ENCODE measurements at regions not wholly inside any gene's neighbourhood (a gene's known extent, or its start where the extent isn't known, plus 50 kb on each side); places are given as distances from the start of the nearest gene placed in this dataset.

DNA sequence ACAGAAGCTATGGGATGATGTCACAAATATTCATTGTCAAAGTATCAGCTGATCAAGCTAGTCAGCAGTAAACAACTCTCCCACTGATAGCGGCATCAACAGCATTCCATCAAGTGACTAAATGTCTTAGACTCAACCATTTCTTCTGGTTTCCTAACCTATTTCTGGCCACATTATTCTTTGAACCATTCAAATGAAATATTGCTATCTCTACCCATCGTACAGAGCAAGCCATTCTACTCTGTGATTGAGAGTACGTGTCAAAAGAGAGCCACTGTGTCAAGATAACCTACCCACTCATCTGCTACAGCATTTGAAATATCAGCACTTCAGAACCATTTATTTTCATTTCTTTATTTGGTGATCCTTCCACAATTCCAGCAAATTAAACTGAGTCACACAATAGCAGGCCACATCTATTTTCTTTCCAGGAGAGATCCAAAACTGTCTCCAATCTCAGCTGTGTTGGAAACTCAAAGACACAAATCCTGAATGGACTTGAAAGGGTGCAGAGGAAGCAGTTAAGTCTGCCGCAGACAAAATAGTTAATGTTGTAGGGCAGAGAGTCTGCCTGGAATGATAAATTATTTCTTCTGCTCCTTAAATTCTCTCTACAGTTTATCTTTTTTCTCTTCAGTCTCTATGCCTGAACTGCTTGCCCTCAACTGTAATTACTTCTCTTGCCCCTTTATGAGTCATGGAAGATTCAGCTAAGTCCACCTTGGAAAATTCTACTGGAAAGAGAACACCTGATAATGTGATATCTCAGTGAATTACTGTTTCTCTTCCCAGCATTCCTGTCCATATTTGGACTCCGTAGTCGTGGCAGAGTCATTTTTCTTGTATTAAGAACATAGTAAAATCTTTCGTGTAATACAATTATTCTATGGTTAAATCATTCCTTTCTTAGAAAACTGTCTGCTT is 364.8 kb downstream of the PDGFC start:
- no peak for DNase-seq (ENCODE audit: low read depth, low spot score)
- H3K4me3 ChIP-seq (ENCODE audit: low read length), result no peak overlapping the region

DNA sequence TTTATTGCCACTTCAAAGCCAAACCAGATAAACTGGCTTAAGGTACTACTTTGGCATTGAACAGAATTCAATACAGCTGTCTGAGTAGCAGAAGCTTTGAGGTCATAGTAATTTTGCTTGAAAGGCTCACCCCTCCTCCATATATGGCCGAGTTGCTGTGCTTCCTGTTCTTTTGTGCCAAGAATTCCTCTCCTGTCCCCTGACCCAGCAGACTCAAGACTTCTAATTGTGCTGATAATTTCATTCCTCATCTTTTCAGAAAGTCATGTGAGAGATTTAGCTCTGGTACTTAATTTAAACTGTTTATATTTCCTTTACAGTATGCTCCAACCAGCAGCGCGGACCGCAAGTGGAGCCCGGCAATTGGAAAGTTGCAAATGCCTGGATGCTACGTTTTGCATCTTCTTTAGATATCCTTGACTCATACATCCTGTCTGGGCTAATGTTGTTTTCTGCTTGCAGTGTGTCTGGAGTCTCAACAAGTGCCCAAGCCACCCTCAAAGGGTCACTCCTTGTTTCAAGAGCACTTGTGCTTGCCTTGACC is 373.4 kb downstream of the PDGFC start:
- no peak for DNase-seq (ENCODE audit: low read depth, low spot score)
- no peak overlapping the region for H3K4me3 ChIP-seq (ENCODE audit: low read length)

DNA sequence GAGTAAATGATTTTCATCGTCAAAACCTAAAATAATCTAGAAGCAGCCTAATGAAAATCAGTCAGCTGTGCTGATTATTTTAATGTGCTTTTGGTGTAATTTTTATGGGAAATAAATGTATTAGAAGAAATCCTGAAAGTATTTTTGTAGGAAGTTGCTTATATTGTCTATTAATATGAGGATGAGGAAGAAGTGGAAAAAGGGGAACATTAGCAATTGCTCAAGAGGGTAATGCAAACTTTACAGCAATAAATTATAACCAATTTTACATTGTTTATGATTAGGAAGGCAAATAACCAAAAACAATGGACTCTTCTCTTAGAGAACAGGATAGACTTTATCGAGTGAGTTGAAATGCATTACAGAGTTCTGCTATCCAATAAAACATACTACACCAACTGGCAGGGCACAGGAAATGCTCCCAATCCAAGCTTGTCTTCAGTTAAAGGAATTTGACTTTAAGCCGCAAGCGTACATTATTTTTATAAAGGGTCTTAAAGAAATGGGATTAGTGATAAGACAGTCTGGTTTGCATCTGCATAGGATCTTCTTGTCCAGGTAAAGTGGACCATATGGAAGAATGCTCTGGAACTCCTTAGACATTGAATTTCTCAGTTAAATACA is 374.8 kb downstream of the PDGFC start:
- H3K4me3 ChIP-seq (ENCODE audit: low read length), result no peak overlapping the region
- DNase-seq (ENCODE audit: low read depth, low spot score), result no peak

DNA sequence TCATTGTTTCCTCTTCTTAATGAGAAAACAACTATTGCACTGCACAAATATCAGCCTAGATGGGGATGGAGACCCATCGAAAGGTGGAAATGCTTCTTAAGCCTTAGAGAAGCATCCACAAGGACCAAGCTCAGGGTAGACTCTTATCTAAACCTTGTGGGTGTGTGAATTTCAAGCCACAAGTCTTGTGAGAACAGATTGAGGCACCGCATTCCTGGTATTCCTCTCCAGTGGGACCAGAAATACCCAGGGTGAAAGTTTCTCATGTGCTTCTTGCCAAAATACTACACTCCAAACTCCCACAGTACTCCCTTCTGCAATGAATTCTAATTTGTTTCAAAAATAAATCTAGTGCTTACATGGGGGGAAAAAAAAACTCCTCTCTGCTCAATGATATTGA is 375.6 kb downstream of the PDGFC start:
- DNase-seq (ENCODE audit: low read depth, low spot score), result no peak
- no peak overlapping the region for H3K4me3 ChIP-seq (ENCODE audit: low read length)

DNA sequence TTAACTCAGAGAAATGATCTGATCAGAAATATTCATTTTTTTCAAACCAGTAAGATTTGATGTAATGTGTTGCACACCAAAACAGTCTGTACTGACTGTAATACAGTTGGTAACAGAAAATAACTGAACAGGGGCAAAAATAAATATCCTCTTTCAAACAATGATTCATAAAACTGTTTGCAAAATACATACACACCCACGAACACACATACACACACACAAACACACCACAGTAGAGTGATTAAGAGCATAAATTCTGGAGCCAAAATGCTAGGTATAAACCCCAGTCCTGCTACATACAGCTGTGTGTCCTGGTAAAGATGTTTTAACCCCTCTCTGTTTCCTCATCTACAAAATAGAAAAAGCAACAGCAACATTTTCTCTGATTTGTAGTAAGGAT is 376.6 kb downstream of the PDGFC start:
- H3K4me3 ChIP-seq (ENCODE audit: low read length), result no peak overlapping the region
- no peak for DNase-seq (ENCODE audit: low read depth, low spot score)

DNA sequence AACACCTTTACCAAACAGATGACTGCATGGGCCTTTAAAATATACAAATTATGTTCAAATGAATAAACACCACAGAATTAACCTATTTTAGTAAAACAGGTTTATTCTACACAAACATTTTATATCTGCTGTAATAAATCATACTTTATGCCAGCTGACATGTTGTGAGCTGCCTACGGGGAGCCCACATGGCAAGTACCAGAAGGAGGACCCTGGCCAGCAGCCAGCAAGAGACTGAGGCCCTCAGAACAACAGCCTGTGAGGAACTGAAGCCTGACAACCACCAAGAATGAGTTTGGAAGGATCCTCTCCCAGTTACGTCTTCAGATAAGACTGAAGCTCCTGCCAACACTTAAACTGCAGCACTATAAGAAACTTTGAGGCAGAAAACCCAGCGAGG is 377.0 kb downstream of the PDGFC start:
- H3K4me3 ChIP-seq (ENCODE audit: low read length), result no peak overlapping the region
- DNase-seq (ENCODE audit: low read depth, low spot score), result no peak

DNA sequence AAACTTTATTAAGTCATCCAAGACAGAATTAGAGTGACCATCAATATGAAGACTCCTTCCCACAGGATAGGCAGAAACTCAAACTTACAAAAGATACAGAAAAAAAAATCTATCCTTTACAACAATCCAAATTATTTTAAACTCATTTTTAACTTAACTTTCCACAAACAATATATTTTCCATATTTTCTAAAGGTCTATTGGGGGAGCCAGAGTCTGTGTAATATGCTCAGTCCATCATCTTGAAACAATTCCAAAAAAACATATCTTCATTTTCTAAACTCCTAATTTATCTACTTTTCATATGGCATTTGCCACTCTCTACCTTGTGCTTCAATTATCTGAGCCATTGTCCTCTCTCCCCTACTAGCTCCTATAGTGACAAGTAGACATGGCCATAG is 378.1 kb downstream of the PDGFC start:
- no peak for DNase-seq (ENCODE audit: low read depth, low spot score)
- H3K4me3 ChIP-seq (ENCODE audit: low read length), result no peak overlapping the region

DNA sequence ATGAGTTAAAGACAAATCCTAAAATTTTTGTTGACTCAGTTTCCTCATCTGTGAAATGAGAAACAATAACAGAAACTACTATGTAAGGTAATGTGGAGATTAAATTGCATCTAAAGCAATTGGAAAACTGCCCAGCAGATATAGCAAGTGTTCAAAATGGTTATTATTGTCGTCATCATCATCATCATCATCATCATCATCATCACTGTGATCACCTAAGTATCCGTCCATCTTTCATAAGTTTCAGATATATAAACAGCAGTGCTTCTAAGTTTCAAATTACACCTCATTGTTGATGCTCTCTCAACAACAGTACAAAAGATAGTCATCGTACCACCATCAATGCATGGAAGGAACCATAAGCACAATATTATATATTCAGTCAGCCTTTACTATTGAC is 379.9 kb downstream of the PDGFC start:
- DNase-seq (ENCODE audit: low read depth, low spot score), result no peak
- H3K4me3 ChIP-seq (ENCODE audit: low read length), result no peak overlapping the region

DNA sequence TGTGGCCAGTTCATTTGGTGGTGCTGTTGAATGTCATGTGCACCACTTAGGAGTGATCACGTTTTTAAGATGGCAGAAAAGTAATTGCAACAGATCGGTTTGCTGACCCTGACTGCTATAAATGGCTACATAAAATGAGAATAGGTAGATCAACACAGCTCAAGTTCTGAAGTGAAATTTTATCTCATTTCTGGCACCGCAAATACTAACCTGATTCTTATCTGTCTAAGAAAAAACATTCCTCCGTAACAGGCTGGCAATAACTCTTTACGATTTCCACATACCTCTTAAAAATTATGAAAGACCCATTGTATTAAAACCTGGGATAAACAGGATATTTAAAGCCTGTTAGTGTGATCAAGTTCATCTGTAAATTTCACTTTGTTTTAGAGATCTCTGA is 387.5 kb downstream of the PDGFC start:
- no peak overlapping the region for H3K4me3 ChIP-seq (ENCODE audit: low read length)
- DNase-seq (ENCODE audit: low read depth, low spot score), result no peak

DNA sequence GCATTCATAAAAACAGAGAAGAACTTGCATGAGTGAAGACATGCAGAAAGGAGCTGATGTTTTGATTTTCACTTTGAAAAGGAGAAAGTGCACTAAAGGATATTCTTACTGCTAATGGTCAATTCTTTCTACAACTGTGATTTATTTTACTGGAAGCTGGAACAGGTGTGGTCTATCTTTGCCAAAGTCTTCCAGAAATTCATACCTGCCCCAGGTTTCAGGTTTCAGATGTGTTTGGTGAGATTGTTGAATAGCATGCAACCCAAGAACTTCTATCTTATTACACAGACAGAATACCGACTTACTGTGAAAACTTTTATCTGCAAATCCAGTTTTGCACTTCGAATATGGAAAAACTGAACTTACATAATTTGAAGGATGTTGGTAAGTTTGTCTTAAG is 388.3 kb downstream of the PDGFC start:
- no peak overlapping the region for H3K4me3 ChIP-seq (ENCODE audit: low read length)
- no peak for DNase-seq (ENCODE audit: low read depth, low spot score)

DNA sequence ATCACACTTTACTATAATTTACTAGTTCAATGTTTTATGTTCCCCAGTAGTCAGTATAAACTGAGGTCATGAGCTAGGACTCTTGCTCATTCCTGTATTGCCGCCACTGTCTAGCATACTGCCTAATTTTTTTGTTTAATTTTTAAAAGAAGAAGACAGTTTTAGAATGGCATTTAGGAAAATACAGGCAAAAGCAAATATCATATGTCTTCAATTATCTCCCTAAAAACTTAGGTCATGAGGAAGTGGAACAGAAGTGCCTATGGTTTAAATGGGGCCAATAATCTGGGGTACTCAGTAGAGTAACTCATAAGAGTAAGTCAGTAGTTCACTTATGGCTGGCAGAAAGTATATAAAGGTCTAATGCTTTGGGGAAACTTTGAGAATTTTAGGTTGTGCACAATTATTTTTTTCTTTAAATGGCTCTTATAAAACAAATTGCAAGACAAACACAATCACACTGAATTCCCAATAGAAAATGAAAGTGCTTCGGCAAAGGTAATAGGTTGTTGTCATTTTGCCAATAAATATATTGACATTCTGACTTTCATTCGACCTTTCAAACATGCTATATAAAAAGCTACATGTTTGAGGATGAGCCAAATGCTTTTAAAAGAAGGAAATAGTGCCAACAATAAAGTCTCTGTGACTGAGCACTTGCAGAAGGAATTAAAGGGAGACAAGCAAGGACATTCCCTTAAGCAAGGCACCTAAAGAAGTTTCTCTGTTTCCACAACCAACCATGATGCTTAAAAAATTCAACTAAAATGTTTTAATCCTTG is 390.1 kb downstream of the PDGFC start:
- H3K4me3 ChIP-seq (ENCODE audit: low read length), result no peak overlapping the region
- no peak for DNase-seq (ENCODE audit: low read depth, low spot score)

DNA sequence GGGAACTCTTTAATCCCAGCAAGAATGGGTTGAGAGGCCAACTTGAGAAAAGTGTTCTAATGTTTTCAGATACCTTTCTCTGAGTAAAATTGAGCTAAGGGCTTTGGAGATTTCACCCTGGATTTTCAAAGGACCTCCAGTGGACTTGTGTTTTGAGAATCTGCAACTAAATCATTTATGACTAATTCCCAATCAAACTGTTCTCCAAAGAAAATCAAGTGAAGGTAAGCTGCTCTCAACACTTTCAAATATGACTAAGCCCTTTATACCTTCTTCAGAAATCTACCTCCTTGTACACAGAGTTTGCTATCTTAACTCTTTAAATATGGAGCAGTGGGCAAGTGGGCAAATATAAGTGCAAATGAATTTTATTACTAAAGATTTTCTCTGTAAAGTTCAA is 392.9 kb downstream of the PDGFC start:
- no peak for DNase-seq (ENCODE audit: low read depth, low spot score)
- H3K4me3 ChIP-seq (ENCODE audit: low read length), result no peak overlapping the region

DNA sequence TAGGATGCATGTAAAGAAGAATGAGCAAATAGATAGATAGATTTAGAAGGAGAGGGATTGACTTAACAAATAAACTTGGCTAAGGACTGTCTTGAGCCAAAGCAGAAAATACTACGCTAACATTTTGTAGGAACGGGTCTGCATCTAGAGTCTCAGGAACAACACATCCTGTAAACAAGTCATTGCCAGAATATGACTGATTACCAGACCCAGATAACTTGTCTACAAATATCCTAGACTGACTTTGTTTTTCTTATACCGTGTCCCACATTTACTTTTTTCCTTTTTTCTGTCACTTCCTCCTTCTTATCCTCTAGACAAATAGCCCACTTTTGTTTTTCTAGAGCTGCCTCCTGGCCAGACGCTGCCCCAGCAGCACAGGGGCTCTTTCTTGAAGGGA is 393.6 kb downstream of the PDGFC start:
- DNase-seq (ENCODE audit: low read depth, low spot score), result no peak
- H3K4me3 ChIP-seq (ENCODE audit: low read length), result no peak overlapping the region

DNA sequence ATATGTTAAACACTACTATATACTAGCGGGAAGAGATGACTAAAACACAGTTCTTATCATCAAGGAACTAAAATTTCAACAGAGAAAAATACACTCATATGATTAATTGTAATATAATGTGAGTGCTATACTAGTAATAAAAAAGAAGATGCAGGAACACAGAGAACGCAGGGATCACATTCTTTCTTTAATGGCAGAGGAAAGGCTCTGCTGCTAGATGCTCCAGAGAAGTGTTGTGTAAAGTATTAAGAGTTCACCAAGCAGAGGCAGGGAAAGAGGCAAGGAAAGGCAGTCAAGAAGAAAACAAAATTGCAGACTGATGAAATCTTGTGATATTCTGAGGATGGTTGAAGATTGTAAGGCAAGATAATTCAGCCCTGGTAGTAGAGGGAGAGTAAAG is 394.7 kb downstream of the PDGFC start:
- H3K4me3 ChIP-seq (ENCODE audit: low read length), result no peak overlapping the region
- no peak for DNase-seq (ENCODE audit: low read depth, low spot score)

DNA sequence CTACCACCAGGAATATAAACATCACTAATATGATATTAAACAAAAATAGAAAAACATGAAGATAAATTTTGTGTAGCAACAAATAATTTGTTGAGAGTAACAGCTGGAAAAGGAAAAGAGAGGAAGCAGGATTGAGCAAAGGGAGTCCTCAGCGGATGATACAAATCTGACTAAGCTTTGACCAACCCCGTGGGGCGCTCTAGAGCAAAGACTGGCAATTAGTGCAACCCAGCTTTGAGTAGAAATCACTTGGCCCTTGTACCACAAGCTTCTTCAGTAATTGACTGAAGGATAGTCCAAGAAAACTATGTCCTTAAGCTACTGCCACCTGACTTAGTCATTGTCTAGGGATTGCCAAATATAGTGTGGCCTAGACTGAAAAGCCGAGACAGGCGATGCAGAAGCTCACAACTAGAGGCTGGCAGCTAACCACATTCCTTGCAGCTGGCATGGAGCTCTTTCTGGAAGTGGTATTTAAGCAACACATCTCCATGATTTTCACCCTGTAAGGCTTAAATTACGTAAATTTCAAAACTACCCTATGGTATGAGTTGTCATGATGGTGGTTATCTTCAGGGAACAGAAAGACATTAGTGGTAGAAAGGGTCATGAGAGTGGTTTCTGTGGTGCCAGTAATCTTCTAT is 396.0 kb downstream of the PDGFC start:
- DNase-seq (ENCODE audit: low read depth, low spot score), result no peak

DNA sequence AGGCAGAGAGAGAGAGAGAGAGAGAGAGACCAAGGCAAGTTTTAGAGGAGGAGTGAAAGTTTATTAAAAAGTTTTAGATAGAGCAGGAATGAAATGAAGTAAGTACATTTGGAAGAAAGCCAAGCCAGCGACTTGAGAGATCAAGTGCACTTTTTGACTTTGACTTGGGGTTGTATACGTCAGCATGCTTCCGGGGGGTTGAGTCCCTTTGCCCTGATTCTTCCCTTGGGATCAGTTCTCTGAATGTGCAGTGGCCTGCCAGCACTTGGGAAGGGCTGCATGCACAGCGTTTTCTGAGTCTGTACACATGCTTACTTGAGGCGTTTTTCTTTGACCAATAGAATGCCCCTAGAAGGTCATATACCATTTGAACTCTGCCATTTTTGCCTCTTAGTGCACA is 400.5 kb downstream of the PDGFC start:
- no peak overlapping the region for H3K4me3 ChIP-seq (ENCODE audit: low read length)
- no peak for DNase-seq (ENCODE audit: low read depth, low spot score)

More for the DNA sequence above, 396.0 kb downstream of the PDGFC start:
- no peak overlapping the region for H3K4me3 ChIP-seq (ENCODE audit: low read length)

DNA sequence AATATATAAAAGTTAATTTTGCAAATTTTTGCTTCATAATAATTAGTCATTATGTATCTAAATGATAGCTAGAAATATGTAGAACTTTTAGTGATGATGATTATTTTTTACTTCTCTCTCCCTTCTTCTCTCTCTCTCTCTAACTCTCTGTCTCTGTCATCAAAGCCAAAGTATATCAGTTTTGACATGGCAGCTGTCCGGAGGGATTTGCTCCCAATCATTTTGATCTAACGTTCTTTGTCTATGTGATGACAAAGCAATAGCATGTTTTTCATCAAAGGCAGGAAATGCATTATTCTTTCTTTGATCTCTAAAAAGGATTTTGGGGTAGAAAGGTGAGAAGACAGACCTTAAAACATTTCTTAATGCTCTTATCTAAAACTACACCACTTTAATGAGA is 402.1 kb downstream of the PDGFC start:
- DNase-seq (ENCODE audit: low read depth, low spot score), result no peak
- H3K4me3 ChIP-seq (ENCODE audit: low read length), result no peak overlapping the region

DNA sequence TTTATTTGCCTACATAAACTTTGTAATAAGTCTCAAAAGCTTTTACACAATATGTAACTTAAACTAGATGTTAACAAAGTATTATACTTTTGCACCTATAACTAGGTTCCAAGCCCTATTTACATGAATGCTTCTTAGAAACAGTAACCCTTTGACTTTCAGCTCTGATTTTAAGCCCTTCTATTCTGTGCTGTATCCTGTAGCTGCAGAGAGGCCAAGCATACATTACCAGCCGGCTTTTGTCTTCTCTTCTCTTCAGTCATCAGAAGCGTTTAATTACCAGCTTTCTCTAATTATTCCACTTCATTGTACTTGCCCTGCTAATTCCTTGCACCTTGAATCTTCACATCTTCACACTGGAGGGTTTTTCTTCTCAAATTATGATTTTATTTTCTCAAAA is 403.1 kb downstream of the PDGFC start:
- H3K4me3 ChIP-seq (ENCODE audit: low read length), result no peak overlapping the region
- no peak for DNase-seq (ENCODE audit: low read depth, low spot score)

DNA sequence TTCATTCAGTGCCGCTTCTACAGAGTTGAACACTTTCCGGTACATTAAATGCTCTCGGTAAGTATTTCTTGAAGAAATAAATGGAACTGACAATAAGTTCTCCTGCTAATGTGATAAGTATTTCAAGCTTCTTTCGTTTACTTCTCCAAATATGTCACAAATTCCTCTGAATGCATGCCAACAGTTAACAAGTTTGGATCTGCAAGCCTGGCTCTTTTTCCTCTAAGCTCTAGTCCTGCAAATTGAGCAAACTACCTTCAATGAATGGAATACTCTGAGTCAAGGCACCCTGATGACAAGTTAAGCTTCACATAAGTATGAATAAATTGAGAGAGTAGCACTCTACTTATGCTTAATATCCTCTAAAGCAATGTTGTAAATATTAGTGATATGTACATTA is 403.6 kb downstream of the PDGFC start:
- DNase-seq (ENCODE audit: low read depth, low spot score), result no peak
- no peak overlapping the region for H3K4me3 ChIP-seq (ENCODE audit: low read length)
